ENCODE measurements at regions not wholly inside any gene's neighbourhood (a gene's known extent, or its start where the extent isn't known, plus 50 kb on each side); places are given as distances from the start of the nearest gene placed in this dataset.
A peak's percentile ranks its signal among the peaks of the same experiment; 100 is the strongest.

DNA sequence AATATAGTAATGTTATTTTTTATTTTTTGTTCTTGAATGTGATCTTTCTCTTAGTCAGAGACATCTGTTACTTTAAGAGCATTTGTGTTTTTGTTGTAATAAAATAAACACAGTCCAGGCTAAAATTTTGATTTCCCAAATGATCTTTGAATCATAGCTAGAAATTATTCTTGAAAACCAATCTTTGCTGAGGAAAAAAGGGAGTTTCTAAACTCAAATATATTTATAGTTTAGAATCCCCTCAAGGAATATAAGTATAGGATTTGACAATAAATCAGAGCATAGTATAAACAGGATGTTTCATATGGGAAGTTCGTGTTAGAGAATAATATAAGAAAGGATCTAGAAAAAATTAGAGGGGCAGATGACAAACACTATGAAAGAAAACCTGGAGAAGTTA is 118.8 kb upstream of the ADAMTS19 start:
- H3K4me2 ChIP-seq (ENCODE audit: low read length), result peak overlapping the region; percentile 44
- no peak overlapping the region for H3K9ac ChIP-seq (ENCODE audit: low read depth, low read length)
- H3K36me3 ChIP-seq (ENCODE audit: insufficient read depth, low read length), result no peaks in the 10 kb centered on the region
- no peaks in the 10 kb centered on the region for H3K27me3 ChIP-seq (ENCODE audit: control insufficient read depth, insufficient read depth, low read length)
- no peak overlapping the region for H3K4me3 ChIP-seq (ENCODE audit: low read length)
- no peaks in the 10 kb centered on the region for H3K9me3 ChIP-seq (replicated peaks; ENCODE audit: low read length)
- peaks cover 15% of the 10 kb centered on the region for H3K4me1 ChIP-seq (ENCODE audit: control insufficient read depth, insufficient read depth, low read length)

DNA sequence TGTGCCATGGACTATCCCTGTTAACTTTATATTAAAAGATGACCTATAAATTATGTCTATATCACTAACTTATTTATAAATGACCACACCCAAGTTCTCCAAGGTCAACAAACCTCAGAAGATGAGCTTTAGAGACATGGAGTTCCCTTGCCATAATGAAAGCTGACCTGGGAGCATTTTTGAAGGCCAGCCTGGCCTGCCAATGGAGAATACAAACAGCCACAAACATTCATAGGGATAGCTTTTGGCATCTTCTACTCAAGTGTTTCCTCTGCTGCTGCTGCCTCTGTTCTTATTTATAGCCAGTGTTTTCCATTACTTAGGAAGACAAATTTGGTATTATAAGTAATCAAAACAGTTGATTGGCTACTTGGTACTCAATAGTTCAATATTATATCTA is 117.3 kb upstream of the ADAMTS19 start:
- H3K9me3 ChIP-seq (replicated peaks; ENCODE audit: low read length), result no peaks in the 10 kb centered on the region
- H3K9ac ChIP-seq (ENCODE audit: low read depth, low read length), result no peak overlapping the region
- H3K4me2 ChIP-seq (ENCODE audit: low read length), result no peak overlapping the region
- H3K4me3 ChIP-seq (ENCODE audit: low read length), result no peak overlapping the region
- H3K27me3 ChIP-seq (ENCODE audit: control insufficient read depth, insufficient read depth, low read length), result no peaks in the 10 kb centered on the region
- no peaks in the 10 kb centered on the region for H3K36me3 ChIP-seq (ENCODE audit: insufficient read depth, low read length)
- H3K4me1 ChIP-seq (ENCODE audit: control insufficient read depth, insufficient read depth, low read length), result peaks cover 15% of the 10 kb centered on the region

DNA sequence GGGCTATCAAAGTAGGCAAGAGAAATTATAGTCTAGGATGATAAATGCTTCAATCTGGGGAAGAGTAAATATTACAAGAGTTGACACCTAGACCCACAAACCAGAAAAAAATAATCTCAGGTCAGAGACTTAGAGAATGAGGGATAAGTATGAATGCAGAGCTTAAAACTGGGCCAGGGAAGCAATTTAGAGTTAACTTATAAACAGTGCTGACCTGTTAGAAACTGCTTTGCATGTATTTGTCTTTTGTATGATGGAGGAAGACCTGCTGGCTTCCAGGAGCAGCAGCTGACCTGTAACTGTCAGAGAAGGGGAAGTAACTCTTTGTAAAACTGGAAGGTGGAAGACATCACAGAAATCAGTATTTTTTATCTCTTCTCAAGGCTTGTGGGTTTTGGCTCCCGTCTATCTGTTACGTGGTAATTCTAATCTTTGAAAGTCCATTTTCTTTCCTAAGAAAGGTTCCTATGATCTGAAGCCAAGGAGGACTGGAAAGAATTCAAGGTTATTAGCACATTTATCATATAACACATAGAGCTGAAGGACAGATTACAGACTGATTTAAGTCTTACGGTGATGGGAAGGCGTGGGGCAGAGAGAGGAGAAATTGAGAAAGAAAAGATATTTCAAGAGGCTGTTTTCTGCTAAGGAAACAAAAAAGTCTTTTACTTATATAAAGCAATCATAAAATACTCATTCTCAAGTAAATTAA is 114.7 kb upstream of the ADAMTS19 start:
- no peak overlapping the region for H3K4me3 ChIP-seq (ENCODE audit: low read length)

DNA sequence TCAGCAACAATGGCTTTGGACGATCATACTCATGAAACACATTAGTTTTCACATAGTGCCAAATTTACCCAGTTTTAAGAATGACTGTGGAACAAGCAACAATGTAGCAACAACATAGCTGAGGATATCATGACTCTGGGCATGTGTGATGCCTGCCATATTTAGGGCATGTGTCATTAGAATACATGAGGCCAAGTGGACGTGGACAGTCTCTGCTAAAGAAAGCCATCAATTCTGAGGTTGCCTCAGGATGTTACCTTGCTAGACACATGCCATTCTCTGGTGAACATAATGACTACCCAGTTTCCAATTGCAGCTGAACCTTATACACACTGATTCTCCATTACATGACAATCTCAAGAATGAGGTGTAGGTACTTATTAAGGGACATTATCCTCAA is 103.3 kb upstream of the ADAMTS19 start:
- Histone ChIP-seq H3K27me3 (ENCODE audit: control insufficient read depth, insufficient read depth, low read length) (no peaks in the 10 kb centered on the region), H3K4me3 (ENCODE audit: low read length) (no peak overlapping the region), H3K4me2 (ENCODE audit: low read length) (no peak overlapping the region), H3K9me3 (replicated peaks; ENCODE audit: low read length) (no peaks in the 10 kb centered on the region), H3K4me1 (ENCODE audit: control insufficient read depth, insufficient read depth, low read length) (no peaks in the 10 kb centered on the region), H3K9ac (ENCODE audit: low read depth, low read length) (no peak overlapping the region), H3K36me3 (ENCODE audit: insufficient read depth, low read length) (no peaks in the 10 kb centered on the region)

More for the DNA sequence above, 114.7 kb upstream of the ADAMTS19 start:
- H3K4me1 ChIP-seq (ENCODE audit: control insufficient read depth, insufficient read depth, low read length), result peaks cover 15% of the 10 kb centered on the region
- no peaks in the 10 kb centered on the region for H3K36me3 ChIP-seq (ENCODE audit: insufficient read depth, low read length)
- no peaks in the 10 kb centered on the region for H3K9me3 ChIP-seq (replicated peaks; ENCODE audit: low read length)
- H3K4me2 ChIP-seq (ENCODE audit: low read length), result no peak overlapping the region
- H3K9ac ChIP-seq (ENCODE audit: low read depth, low read length), result no peak overlapping the region
- no peaks in the 10 kb centered on the region for H3K27me3 ChIP-seq (ENCODE audit: control insufficient read depth, insufficient read depth, low read length)

DNA sequence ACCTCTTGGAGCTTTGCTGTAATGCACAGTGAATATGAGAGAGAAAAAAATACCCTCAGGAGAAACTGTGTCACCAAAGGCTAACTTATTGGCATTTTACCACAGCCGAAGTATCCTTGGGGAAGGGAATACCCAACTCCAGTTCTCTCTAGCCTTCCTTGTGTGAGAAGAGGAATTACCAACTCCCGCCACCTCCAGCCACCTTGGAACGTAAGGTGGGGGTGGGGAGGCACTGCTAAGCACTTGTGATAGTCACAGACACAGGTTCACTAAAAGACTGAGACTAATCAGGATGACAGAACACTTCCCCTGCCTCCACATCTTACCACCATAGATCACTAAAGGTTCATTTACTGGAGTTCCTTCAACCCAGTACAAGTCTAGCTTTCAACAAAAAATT is 102.0 kb upstream of the ADAMTS19 start:
- Histone ChIP-seq H3K4me1 (ENCODE audit: control insufficient read depth, insufficient read depth, low read length) (no peaks in the 10 kb centered on the region), H3K27me3 (ENCODE audit: control insufficient read depth, insufficient read depth, low read length) (no peaks in the 10 kb centered on the region), H3K4me2 (ENCODE audit: low read length) (no peak overlapping the region), H3K9ac (ENCODE audit: low read depth, low read length) (no peak overlapping the region), H3K4me3 (ENCODE audit: low read length) (no peak overlapping the region), H3K36me3 (ENCODE audit: insufficient read depth, low read length) (no peaks in the 10 kb centered on the region), H3K9me3 (replicated peaks; ENCODE audit: low read length) (no peaks in the 10 kb centered on the region)

DNA sequence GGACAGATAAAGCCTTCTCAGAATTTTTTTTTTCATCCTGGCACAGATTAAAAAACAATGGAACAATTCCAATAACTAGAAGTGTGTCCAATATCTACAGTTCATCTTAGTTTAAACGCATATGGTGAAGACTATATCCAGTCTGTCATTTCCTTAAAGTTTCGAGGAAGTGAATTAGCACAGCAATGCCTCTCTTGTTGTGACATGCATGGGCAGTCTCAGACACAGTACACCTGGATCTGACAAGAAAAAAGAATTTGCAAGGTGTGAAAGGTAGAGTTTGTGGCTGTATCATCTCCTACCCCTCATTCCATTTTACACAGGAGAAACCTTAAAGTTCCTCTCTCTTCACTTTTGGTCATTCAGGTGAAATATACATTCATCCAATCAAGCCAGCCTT is 100.6 kb upstream of the ADAMTS19 start:
- Histone ChIP-seq H3K4me2 (ENCODE audit: low read length) (no peak overlapping the region), H3K9me3 (replicated peaks; ENCODE audit: low read length) (no peaks in the 10 kb centered on the region), H3K27me3 (ENCODE audit: control insufficient read depth, insufficient read depth, low read length) (no peaks in the 10 kb centered on the region), H3K36me3 (ENCODE audit: insufficient read depth, low read length) (no peaks in the 10 kb centered on the region), H3K9ac (ENCODE audit: low read depth, low read length) (no peak overlapping the region), H3K4me3 (ENCODE audit: low read length) (no peak overlapping the region), H3K4me1 (ENCODE audit: control insufficient read depth, insufficient read depth, low read length) (no peaks in the 10 kb centered on the region)

DNA sequence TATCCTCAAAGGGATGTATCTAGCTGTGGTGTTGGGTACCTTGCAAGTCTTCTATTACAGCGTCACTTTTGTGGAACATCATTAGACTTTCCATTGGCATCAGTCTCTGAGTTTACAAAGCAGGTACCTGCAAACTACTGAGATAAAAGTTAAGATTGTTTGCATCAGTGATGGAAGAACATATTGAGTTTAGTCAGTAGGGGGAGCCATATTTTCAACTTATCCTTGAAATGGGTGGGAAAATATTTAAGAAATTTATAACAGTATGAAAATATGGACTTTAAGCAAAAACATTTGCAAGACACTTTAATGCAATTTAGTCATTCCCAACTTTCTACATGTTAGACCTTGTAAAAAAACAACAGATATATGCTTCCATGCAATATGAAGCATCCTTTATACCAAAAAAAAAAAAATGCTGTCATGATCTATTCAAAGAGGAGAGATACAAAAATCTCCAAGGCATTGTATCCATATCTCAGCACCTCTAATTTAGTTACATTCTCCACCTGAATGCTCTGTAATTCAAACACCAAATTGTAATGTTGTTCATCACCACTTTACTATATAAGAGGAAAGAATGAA is 98.6 kb upstream of the ADAMTS19 start:
- no peak overlapping the region for H3K9ac ChIP-seq (ENCODE audit: low read depth, low read length)
- H3K27me3 ChIP-seq (ENCODE audit: control insufficient read depth, insufficient read depth, low read length), result no peaks in the 10 kb centered on the region
- no peaks in the 10 kb centered on the region for H3K9me3 ChIP-seq (replicated peaks; ENCODE audit: low read length)
- no peaks in the 10 kb centered on the region for H3K4me1 ChIP-seq (ENCODE audit: control insufficient read depth, insufficient read depth, low read length)
- no peak overlapping the region for H3K4me3 ChIP-seq (ENCODE audit: low read length)
- H3K36me3 ChIP-seq (ENCODE audit: insufficient read depth, low read length), result no peaks in the 10 kb centered on the region
- no peak overlapping the region for H3K4me2 ChIP-seq (ENCODE audit: low read length)

DNA sequence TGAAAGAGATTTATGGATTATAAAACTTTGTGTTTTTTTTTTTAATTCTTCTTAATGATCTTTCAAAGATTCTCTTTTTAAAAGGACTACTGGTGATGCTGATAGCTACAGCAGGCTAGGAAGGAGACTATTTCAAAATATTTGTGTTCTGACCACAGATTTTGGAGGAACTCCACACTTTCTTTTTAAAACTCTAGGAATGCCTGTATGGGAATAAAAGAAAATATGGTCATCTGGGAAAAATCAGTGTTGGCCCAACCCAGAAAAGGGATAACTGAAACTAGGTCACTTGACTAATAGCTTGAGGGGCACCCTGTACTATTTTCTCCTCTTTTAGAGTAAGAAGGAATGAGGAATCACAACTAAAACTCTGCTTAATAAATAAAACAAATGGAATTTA is 97.6 kb upstream of the ADAMTS19 start:
- no peaks in the 10 kb centered on the region for H3K36me3 ChIP-seq (ENCODE audit: insufficient read depth, low read length)
- no peak overlapping the region for H3K4me2 ChIP-seq (ENCODE audit: low read length)
- H3K4me3 ChIP-seq (ENCODE audit: low read length), result no peak overlapping the region
- no peak overlapping the region for H3K9ac ChIP-seq (ENCODE audit: low read depth, low read length)
- H3K27me3 ChIP-seq (ENCODE audit: control insufficient read depth, insufficient read depth, low read length), result no peaks in the 10 kb centered on the region
- H3K4me1 ChIP-seq (ENCODE audit: control insufficient read depth, insufficient read depth, low read length), result peaks cover 2% of the 10 kb centered on the region
- no peaks in the 10 kb centered on the region for H3K9me3 ChIP-seq (replicated peaks; ENCODE audit: low read length)

DNA sequence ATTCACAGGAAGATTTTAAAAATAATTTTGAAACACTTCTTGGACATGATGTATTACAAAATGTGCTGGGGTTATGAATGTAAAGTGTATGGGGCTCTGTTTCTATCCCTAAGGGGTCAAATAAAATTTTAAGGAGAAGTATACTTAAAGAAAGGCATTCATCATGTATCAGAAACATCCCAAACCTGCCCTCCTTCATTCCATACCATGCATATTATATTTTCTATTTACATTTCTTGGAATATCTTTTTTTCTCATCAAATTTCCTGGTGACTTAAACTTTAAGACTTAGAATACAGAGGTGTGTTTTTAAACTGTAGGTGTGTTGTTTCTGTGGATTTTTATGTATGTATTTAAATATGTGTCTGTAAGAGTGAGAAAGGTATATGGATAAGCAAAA is 96.1 kb upstream of the ADAMTS19 start:
- no peaks in the 10 kb centered on the region for H3K27me3 ChIP-seq (ENCODE audit: control insufficient read depth, insufficient read depth, low read length)
- H3K4me3 ChIP-seq (ENCODE audit: low read length), result no peak overlapping the region
- H3K36me3 ChIP-seq (ENCODE audit: insufficient read depth, low read length), result no peaks in the 10 kb centered on the region
- peaks cover 6% of the 10 kb centered on the region for H3K4me1 ChIP-seq (ENCODE audit: control insufficient read depth, insufficient read depth, low read length)
- H3K4me2 ChIP-seq (ENCODE audit: low read length), result no peak overlapping the region
- H3K9me3 ChIP-seq (replicated peaks; ENCODE audit: low read length), result no peaks in the 10 kb centered on the region
- no peak overlapping the region for H3K9ac ChIP-seq (ENCODE audit: low read depth, low read length)

DNA sequence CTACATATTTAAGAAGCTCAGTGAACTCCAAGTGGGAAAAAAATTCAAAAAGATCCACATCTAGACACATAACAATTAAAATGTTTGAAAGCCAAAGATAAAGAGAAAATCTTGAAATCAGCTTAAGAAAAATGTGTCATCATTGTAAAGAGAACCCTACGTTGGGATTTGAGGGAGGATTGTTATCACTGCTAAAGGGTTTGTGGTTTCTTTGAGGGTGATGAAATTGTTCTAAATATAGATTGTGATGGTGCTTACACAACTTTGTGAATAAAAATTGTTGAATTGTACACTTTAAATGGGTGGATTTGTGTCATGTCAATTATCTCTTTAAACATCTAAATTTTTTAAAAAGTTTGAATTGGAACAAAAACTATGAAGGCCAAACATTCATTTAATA is 92.2 kb upstream of the ADAMTS19 start:
- no peak overlapping the region for H3K4me2 ChIP-seq (ENCODE audit: low read length)
- no peak overlapping the region for H3K9ac ChIP-seq (ENCODE audit: low read depth, low read length)
- no peak overlapping the region for H3K4me3 ChIP-seq (ENCODE audit: low read length)
- H3K9me3 ChIP-seq (replicated peaks; ENCODE audit: low read length), result no peaks in the 10 kb centered on the region
- no peaks in the 10 kb centered on the region for H3K36me3 ChIP-seq (ENCODE audit: insufficient read depth, low read length)
- H3K27me3 ChIP-seq (ENCODE audit: control insufficient read depth, insufficient read depth, low read length), result no peaks in the 10 kb centered on the region
- peaks cover 6% of the 10 kb centered on the region for H3K4me1 ChIP-seq (ENCODE audit: control insufficient read depth, insufficient read depth, low read length)

DNA sequence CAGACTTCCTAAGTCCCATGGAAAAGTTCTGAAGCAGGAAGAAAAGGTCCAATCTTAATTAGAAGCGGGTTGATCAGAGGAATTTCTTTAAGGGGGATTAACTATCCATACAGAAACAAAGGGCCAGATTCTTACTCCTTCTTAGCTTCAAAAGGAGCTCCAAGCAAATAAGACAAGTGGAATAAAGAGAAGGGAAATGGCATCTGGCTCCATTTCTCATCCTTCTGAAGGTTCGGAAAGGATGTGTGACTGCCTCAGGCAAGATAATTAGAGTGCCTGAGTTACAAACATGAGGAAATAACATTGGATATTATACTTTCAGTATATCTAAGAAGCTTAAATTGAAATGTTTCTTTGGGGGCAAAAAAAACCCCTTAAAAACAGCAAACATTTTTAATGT is 88.1 kb upstream of the ADAMTS19 start:
- H3K4me1 ChIP-seq (ENCODE audit: control insufficient read depth, insufficient read depth, low read length), result peaks cover 6% of the 10 kb centered on the region
- H3K4me3 ChIP-seq (ENCODE audit: low read length), result no peak overlapping the region
- no peaks in the 10 kb centered on the region for H3K27me3 ChIP-seq (ENCODE audit: control insufficient read depth, insufficient read depth, low read length)
- H3K9me3 ChIP-seq (replicated peaks; ENCODE audit: low read length), result no peaks in the 10 kb centered on the region
- no peak overlapping the region for H3K9ac ChIP-seq (ENCODE audit: low read depth, low read length)
- no peaks in the 10 kb centered on the region for H3K36me3 ChIP-seq (ENCODE audit: insufficient read depth, low read length)
- H3K4me2 ChIP-seq (ENCODE audit: low read length), result no peak overlapping the region

DNA sequence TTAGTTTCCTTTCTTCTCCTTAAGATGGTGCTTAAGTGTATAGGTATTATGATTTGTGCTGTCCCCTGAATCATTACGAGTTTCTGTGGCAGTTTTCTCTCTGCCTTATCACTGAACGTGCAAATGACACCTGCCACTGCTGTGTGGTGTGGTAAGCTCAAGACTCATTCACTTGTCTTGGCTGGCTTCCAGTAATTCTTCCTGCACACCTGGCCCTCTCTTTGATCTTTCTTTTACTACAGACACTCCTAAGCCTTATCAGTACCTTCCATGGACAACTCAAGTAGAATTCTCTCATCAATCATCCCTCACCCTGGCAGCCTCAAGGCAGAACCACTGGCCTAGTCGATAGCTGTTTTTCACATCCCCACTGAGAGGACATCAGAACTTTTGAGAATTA is 82.6 kb upstream of the ADAMTS19 start:
- H3K9ac ChIP-seq (ENCODE audit: low read depth, low read length), result no peak overlapping the region
- no peaks in the 10 kb centered on the region for H3K36me3 ChIP-seq (ENCODE audit: insufficient read depth, low read length)
- H3K27me3 ChIP-seq (ENCODE audit: control insufficient read depth, insufficient read depth, low read length), result no peaks in the 10 kb centered on the region
- H3K4me3 ChIP-seq (ENCODE audit: low read length), result no peak overlapping the region
- H3K9me3 ChIP-seq (replicated peaks; ENCODE audit: low read length), result no peaks in the 10 kb centered on the region
- no peaks in the 10 kb centered on the region for H3K4me1 ChIP-seq (ENCODE audit: control insufficient read depth, insufficient read depth, low read length)
- H3K4me2 ChIP-seq (ENCODE audit: low read length), result no peak overlapping the region

Measured in skeletal muscle satellite cell (primary cell).